Neural progenitor cell (in vitro differentiated cells): ENCODE measurements at regions not wholly inside any gene's neighbourhood (a gene's known extent, or its start where the extent isn't known, plus 50 kb on each side); places are given as distances from the start of the nearest gene placed in this dataset.

Source experiments
- DNase-seq: peaks from one replicate; pipeline ENCODE4 v3.0.0-alpha.2; 2016; ENCODE audit warnings: low spot score
- H2AFZ ChIP-seq: fragments of 200-600 bp; sonication (generic); replicated peaks from 2 replicates; pipeline ENCODE4 v1.6.1; 2016; ENCODE audit warnings: antibody characterized with exemption
- H3F3A ChIP-seq: fragments of 200-600 bp; sonication (generic); 2 replicates; pipeline ENCODE4 v1.6.1; 2016; ENCODE audit warnings: antibody characterized with exemption, low read depth
- H3K27ac ChIP-seq: fragments of 200-600 bp; sonication (generic); 2 replicates; pipeline ENCODE4 v1.5.1; 2016; ENCODE audit warnings: mild to moderate bottlenecking
- H3K27me3 ChIP-seq: fragments of 200-600 bp; sonication (generic); 2 replicates; pipeline ENCODE4 v1.6.1; 2016; ENCODE audit warnings: mild to moderate bottlenecking, moderate library complexity
- H3K36me3 ChIP-seq: fragments of 200-600 bp; sonication (generic); 2 replicates; pipeline ENCODE4 v1.5.1; 2016
- H3K4me1 ChIP-seq: fragments of 200-600 bp; sonication (generic); 2 replicates; pipeline ENCODE4 v1.6.1; 2016; ENCODE audit warnings: mixed run types
- H3K4me2 ChIP-seq: fragments of 200-600 bp; sonication (generic); 2 replicates; pipeline ENCODE4 v1.6.1; 2016
- H3K4me3 ChIP-seq: fragments of 200-600 bp; sonication (generic); 2 replicates; pipeline ENCODE4 v1.5.1; 2016
- H3K79me2 ChIP-seq: fragments of 200-600 bp; sonication (generic); 2 replicates; pipeline ENCODE4 v1.6.1; 2016; ENCODE audit warnings: low read depth
- H3K9ac ChIP-seq: fragments of 200-600 bp; sonication (generic); 2 replicates; pipeline ENCODE4 v1.6.1; 2016
- H3K9me3 ChIP-seq: fragments of 200-600 bp; sonication (generic); 2 replicates; pipeline ENCODE4 v1.5.1; 2016; ENCODE audit warnings: low read depth
- H4K20me1 ChIP-seq: fragments of 200-600 bp; sonication (generic); 2 replicates; pipeline ENCODE4 v1.6.1; 2016; ENCODE audit warnings: low read depth
- H3K27ac Mint-ChIP-seq: 3 replicates; pipeline ENCODE4 v1.8.0; 2021; ENCODE audit warnings: mixed read lengths
- H3K27me3 Mint-ChIP-seq: 2 replicates; pipeline ENCODE4 v1.8.0; 2022; ENCODE audit warnings: low read depth, mild to moderate bottlenecking, inconsistent platforms, moderate library complexity, mixed read lengths; ENCODE audit not compliant: insufficient read depth
- H3K36me3 Mint-ChIP-seq: 3 replicates; pipeline ENCODE4 v1.8.0; 2021; ENCODE audit warnings: mixed read lengths
- H3K4me1 Mint-ChIP-seq: 3 replicates; pipeline ENCODE4 v1.8.0; 2021; ENCODE audit warnings: mixed read lengths
- H3K4me3 Mint-ChIP-seq: 3 replicates; pipeline ENCODE4 v1.8.0; 2021; ENCODE audit warnings: mild to moderate bottlenecking, moderate library complexity, mixed read lengths
- H3K9me3 Mint-ChIP-seq: 3 replicates; pipeline ENCODE4 v1.8.0; 2020; ENCODE audit warnings: mixed read lengths
- CTCF ChIP-seq: fragments of 200-600 bp; sonication (generic); IDR thresholded peaks from 2 replicates; pipeline ENCODE4 v1.5.1; 2017; ENCODE audit warnings: antibody characterized with exemption, mild to moderate bottlenecking
- EZH2 ChIP-seq: fragments of 200-600 bp; sonication (generic); IDR thresholded peaks from 2 replicates; pipeline ENCODE4 v1.6.1; 2017; ENCODE audit warnings: antibody characterized with exemption, mild to moderate bottlenecking, moderate library complexity
- EZH2phosphoT487 ChIP-seq: fragments of 200-600 bp; sonication (generic); IDR thresholded peaks from 2 replicates; pipeline ENCODE4 v1.6.1; 2017; ENCODE audit warnings: antibody characterized with exemption

- no peaks in the 10 kb centered on the region for H3K36me3 ChIP-seq
- H3K4me2 ChIP-seq = no peak overlapping the region
- H3K9ac ChIP-seq = no peak overlapping the region
- TF ChIP-seq EZH2phosphoT487 (no peak), EZH2 (no peak), CTCF (no peak)
- no peaks in the 10 kb centered on the region for H3K9me3 ChIP-seq
- H3F3A ChIP-seq = no peaks in the 10 kb centered on the region
- Mint-ChIP-seq H3K9me3 (no peaks in the 10 kb centered on the region), H3K27ac (no peak overlapping the region), H3K27me3 (no peaks in the 10 kb centered on the region), H3K4me1 (peaks cover 6% of the 10 kb centered on the region), H3K36me3 (no peaks in the 10 kb centered on the region), H3K4me3 (no peak overlapping the region)
- DNase-seq = no peak
- H3K27me3 ChIP-seq = no peaks in the 10 kb centered on the region
- H2AFZ ChIP-seq = no peak overlapping the region
- H3K79me2 ChIP-seq = no peaks in the 10 kb centered on the region
- H3K4me1 ChIP-seq = peaks cover 7% of the 10 kb centered on the region
- no peak overlapping the region for H3K27ac ChIP-seq
- H3K4me3 ChIP-seq = no peak overlapping the region
- no peaks in the 10 kb centered on the region for H4K20me1 ChIP-seq
Observed at GRCh38 chr4:122015203-122015602, 63.3 kb upstream of the TRPC3 start.

- H2AFZ ChIP-seq = no peak overlapping the region
- no peaks in the 10 kb centered on the region for H3K36me3 ChIP-seq
- no peak for DNase-seq
- no peak overlapping the region for H3K9ac ChIP-seq
- H3K79me2 ChIP-seq = no peaks in the 10 kb centered on the region
- H3K4me1 Mint-ChIP-seq = peaks cover 6% of the 10 kb centered on the region
- no peaks in the 10 kb centered on the region for H3K27me3 ChIP-seq
- no peak overlapping the region for H3K4me3 ChIP-seq
- no peaks in the 10 kb centered on the region for H3F3A ChIP-seq
- no peaks in the 10 kb centered on the region for H3K9me3 ChIP-seq
- H3K27ac Mint-ChIP-seq = no peak overlapping the region
- TF ChIP-seq CTCF = no peak
- no peak for TF ChIP-seq EZH2
- TF ChIP-seq EZH2phosphoT487 = no peak
- no peaks in the 10 kb centered on the region for H3K9me3 Mint-ChIP-seq
- H3K27me3 Mint-ChIP-seq = no peaks in the 10 kb centered on the region
- no peak overlapping the region for H3K4me3 Mint-ChIP-seq
- H3K4me2 ChIP-seq = no peak overlapping the region
- H3K27ac ChIP-seq = no peak overlapping the region
- H3K4me1 ChIP-seq = peaks cover 7% of the 10 kb centered on the region
- H4K20me1 ChIP-seq = no peaks in the 10 kb centered on the region
- H3K36me3 Mint-ChIP-seq = no peaks in the 10 kb centered on the region
Observed at GRCh38 chr4:122012735-122013134, 60.9 kb upstream of the TRPC3 start.

GRCh38 chr4:122010610-122011009, 58.8 kb upstream of the TRPC3 start:
- no peaks in the 10 kb centered on the region for H3K9me3 ChIP-seq
- Mint-ChIP-seq H3K9me3 (no peaks in the 10 kb centered on the region), H3K36me3 (no peaks in the 10 kb centered on the region), H3K4me1 (no peaks in the 10 kb centered on the region), H3K4me3 (no peak overlapping the region), H3K27ac (no peak overlapping the region), H3K27me3 (no peaks in the 10 kb centered on the region)
- no peaks in the 10 kb centered on the region for H3K4me1 ChIP-seq
- no peak for DNase-seq
- no peak for TF ChIP-seq EZH2phosphoT487
- no peak for TF ChIP-seq EZH2
- TF ChIP-seq CTCF = no peak
- no peak overlapping the region for H3K9ac ChIP-seq
- H3K36me3 ChIP-seq = no peaks in the 10 kb centered on the region
- no peaks in the 10 kb centered on the region for H3F3A ChIP-seq
- no peak overlapping the region for H3K4me3 ChIP-seq
- H3K79me2 ChIP-seq = no peaks in the 10 kb centered on the region
- no peak overlapping the region for H3K4me2 ChIP-seq
- no peaks in the 10 kb centered on the region for H3K27me3 ChIP-seq
- no peaks in the 10 kb centered on the region for H4K20me1 ChIP-seq
- no peak overlapping the region for H3K27ac ChIP-seq
- no peak overlapping the region for H2AFZ ChIP-seq

- no peak overlapping the region for H3K9ac ChIP-seq
- H2AFZ ChIP-seq = no peak overlapping the region
- no peaks in the 10 kb centered on the region for H3K4me1 ChIP-seq
- H3K4me3 ChIP-seq = no peak overlapping the region
- H3K27ac ChIP-seq = no peak overlapping the region
- no peaks in the 10 kb centered on the region for H3F3A ChIP-seq
- no peaks in the 10 kb centered on the region for H3K27me3 ChIP-seq
- H3K36me3 ChIP-seq = no peaks in the 10 kb centered on the region
- no peaks in the 10 kb centered on the region for H3K79me2 ChIP-seq
- Mint-ChIP-seq H3K9me3 (no peaks in the 10 kb centered on the region), H3K4me1 (no peaks in the 10 kb centered on the region), H3K27ac (no peak overlapping the region), H3K36me3 (no peaks in the 10 kb centered on the region), H3K27me3 (no peaks in the 10 kb centered on the region), H3K4me3 (no peak overlapping the region)
- no peaks in the 10 kb centered on the region for H3K9me3 ChIP-seq
- TF ChIP-seq EZH2phosphoT487 = no peak
- DNase-seq = no peak
- H3K4me2 ChIP-seq = no peak overlapping the region
- H4K20me1 ChIP-seq = no peaks in the 10 kb centered on the region
Observed at GRCh38 chr4:122009524-122009923, 57.7 kb upstream of the TRPC3 start.
